ENCODE measurements at regions not wholly inside any gene's neighbourhood (a gene's known extent, or its start where the extent isn't known, plus 50 kb on each side); places are given as distances from the start of the nearest gene placed in this dataset.

DNA sequence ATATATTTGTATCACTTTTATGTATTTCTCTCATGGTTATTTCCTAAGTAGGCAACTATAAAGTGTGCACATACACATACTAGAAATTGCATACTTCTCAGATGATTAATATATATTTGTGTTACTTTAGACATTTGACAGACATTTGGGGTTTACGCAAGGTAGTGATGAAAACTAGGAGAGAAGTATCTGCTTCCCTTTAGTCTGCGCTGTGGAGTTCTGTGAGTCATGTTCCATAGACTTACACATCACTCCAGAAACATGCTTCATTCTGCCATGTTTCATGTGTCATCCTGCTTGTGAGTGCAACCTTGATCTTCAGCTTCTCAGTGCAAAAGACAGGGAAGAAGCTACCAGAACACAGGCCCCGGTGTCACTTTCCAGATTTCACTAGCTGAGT lies 200.7 kb upstream of the BMP2 start:
- no peaks in the 10 kb centered on the region for H3K9me3 ChIP-seq
- H3K36me3 ChIP-seq = no peaks in the 10 kb centered on the region
- no peaks in the 10 kb centered on the region for H3K4me1 ChIP-seq
- DNase-seq = no peak
- no peaks in the 10 kb centered on the region for H3K27me3 ChIP-seq
- intact Hi-C loops (cut with DNase I; ENCODE audit: low total_unique reads) = no loop called here
- no peak overlapping the region for H3K27ac ChIP-seq
- 60 to 79% (median 77%) methylated on average over 3 of the region's 3 CpGs for WGBS, 5 donors
- no peak overlapping the region for H3K4me3 ChIP-seq
- TF ChIP-seq EP300 (IDR thresholded peaks at IDR 0.05) = no peak
- no peak for TF ChIP-seq POLR2A (IDR thresholded peaks at IDR 0.05)
- no peak for TF ChIP-seq CTCF (IDR thresholded peaks at IDR 0.05)
- no peak for TF ChIP-seq POLR2AphosphoS5 (IDR thresholded peaks at IDR 0.05)

GRCh38 chr20:6562111-6562510 lies 205.4 kb upstream of the BMP2 start:
- Histone ChIP-seq H3K4me1 (no peaks in the 10 kb centered on the region), H3K4me3 (no peak overlapping the region), H3K27ac (no peak overlapping the region), H3K36me3 (no peaks in the 10 kb centered on the region), H3K27me3 (no peaks in the 10 kb centered on the region), H3K9me3 (no peaks in the 10 kb centered on the region)
- TF ChIP-seq POLR2A (IDR thresholded peaks at IDR 0.05) (no peak), EP300 (IDR thresholded peaks at IDR 0.05) (no peak), POLR2AphosphoS5 (IDR thresholded peaks at IDR 0.05) (no peak), CTCF (IDR thresholded peaks at IDR 0.05) (no peak)
- peak in 1 of 2 donors; percentile 22 for DNase-seq
- intact Hi-C loops (cut with DNase I; ENCODE audit: low total_unique reads) = no loop called here
- WGBS, 5 donors = 24 to 29% (median 27%) methylated on average over 3 of the region's 3 CpGs

DNA sequence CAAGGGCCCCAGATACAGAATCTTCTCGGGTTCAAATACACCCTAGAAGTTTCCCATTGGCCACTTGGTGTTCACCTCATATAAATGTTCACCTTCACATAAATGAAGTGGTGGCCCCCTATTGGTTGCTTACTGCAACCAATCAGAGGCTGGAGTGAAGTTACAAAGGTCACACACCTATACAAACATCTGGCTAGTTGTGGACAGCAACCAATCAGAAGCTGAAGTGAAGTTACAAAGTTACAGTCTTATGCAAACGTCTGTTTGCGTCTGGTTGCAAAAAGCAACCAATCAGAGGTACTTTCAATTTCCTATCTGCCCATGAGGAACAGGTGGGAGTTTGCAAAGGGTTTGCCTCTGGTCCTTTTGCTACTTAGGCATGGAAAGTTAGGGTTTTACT lies 206.5 kb upstream of the BMP2 start:
- H3K9me3 ChIP-seq = no peaks in the 10 kb centered on the region
- DNase-seq = no peak
- H3K4me1 ChIP-seq = no peaks in the 10 kb centered on the region
- intact Hi-C loops (cut with DNase I; ENCODE audit: low total_unique reads) = no loop called here
- no peaks in the 10 kb centered on the region for H3K36me3 ChIP-seq
- TF ChIP-seq CTCF (IDR thresholded peaks at IDR 0.05) (no peak), POLR2AphosphoS5 (IDR thresholded peaks at IDR 0.05) (no peak), EP300 (IDR thresholded peaks at IDR 0.05) (no peak), POLR2A (IDR thresholded peaks at IDR 0.05) (no peak)
- no peak overlapping the region for H3K27ac ChIP-seq
- 65 to 78% (median 70%) methylated on average over 3 of the region's 3 CpGs for whole genome bisulfite sequencing, 5 donors
- no peaks in the 10 kb centered on the region for H3K27me3 ChIP-seq
- H3K4me3 ChIP-seq = no peak overlapping the region

DNA sequence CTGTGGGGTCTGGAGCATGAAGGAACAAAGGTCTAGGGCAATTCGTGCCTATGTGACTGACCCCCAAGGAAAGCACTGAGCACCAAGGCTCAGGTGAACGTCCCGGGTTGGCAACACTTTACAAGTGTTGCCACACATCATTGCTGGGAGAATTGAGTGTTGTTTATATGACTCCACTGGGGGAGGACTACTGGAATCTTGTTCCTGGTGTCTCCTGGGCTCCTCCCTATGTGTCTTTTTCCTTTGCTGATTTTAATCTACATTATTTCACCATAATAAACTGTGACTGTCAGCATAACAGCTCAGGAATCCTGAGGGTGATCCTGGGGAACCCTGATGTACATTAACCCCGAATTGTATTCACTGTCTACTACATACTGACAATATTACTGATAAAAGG lies 207.7 kb upstream of the BMP2 start:
- 81 to 94% (median 92%) methylated on average over 4 of the region's 4 CpGs for WGBS, 5 donors
- intact Hi-C loops (cut with DNase I; ENCODE audit: low total_unique reads) = no loop called here
- no peak for DNase-seq
- Histone ChIP-seq H3K36me3 (no peaks in the 10 kb centered on the region), H3K4me1 (no peaks in the 10 kb centered on the region), H3K27ac (no peak overlapping the region), H3K4me3 (no peak overlapping the region), H3K27me3 (no peaks in the 10 kb centered on the region), H3K9me3 (no peaks in the 10 kb centered on the region)
- TF ChIP-seq EP300 (IDR thresholded peaks at IDR 0.05) (no peak), POLR2A (IDR thresholded peaks at IDR 0.05) (no peak), CTCF (IDR thresholded peaks at IDR 0.05) (no peak), POLR2AphosphoS5 (IDR thresholded peaks at IDR 0.05) (no peak)
